Fibroblast of gingiva (primary cell): ENCODE measurements at regions not wholly inside any gene's neighbourhood (a gene's known extent, or its start where the extent isn't known, plus 50 kb on each side); places are given as distances from the start of the nearest gene placed in this dataset.
A peak's percentile ranks its signal among the peaks of the same experiment; 100 is the strongest.
"Not testable (repeated sequence)": the region's sequence is repeated elsewhere in the genome, so short reads cannot be mapped to it uniquely, and the experiment has no call there.

ENCODE experiments used
- DNase-seq: peaks from one replicate; pipeline ENCODE4 v3.0.0-alpha.2; 2011; ENCODE audit warnings: low read depth

- DNase-seq, result peak; percentile 62
Observed at GRCh38 chr20:51958099-51959065, 156.1 kb upstream of the SALL4 start.

- DNase-seq, result peak; percentile 60
Observed at GRCh38 chr20:51955756-51956155, 153.4 kb upstream of the SALL4 start.

GRCh38 chr20:51953731-51954340 is 151.5 kb upstream of the SALL4 start:
- DNase-seq, result no peak

- no peak for DNase-seq
Observed at GRCh38 chr20:51950926-51951325, 148.6 kb upstream of the SALL4 start.

- DNase-seq, result peak; percentile 20
Observed at GRCh38 chr20:51946586-51946985, 144.3 kb upstream of the SALL4 start.

- DNase-seq, result no peak
Observed at GRCh38 chr20:51945881-51946280, 143.6 kb upstream of the SALL4 start.

GRCh38 chr20:51945177-51945576 is 142.9 kb upstream of the SALL4 start:
- DNase-seq, result no peak

GRCh38 chr20:51943761-51944160 is 141.4 kb upstream of the SALL4 start:
- no peak for DNase-seq

GRCh38 chr20:51943326-51943725 is 141.0 kb upstream of the SALL4 start:
- DNase-seq, result not testable (repeated sequence)

- peak; percentile 46 for DNase-seq
Observed at GRCh38 chr20:51941503-51941902, 139.2 kb upstream of the SALL4 start.

GRCh38 chr20:51939259-51939585 is 136.9 kb upstream of the SALL4 start:
- no peak for DNase-seq

- peak; percentile 91 for DNase-seq
Observed at GRCh38 chr20:51938559-51939258, 136.4 kb upstream of the SALL4 start.

GRCh38 chr20:51937779-51938178 is 135.5 kb upstream of the SALL4 start:
- DNase-seq, result no peak

GRCh38 chr20:51936377-51936776 is 134.1 kb upstream of the SALL4 start:
- DNase-seq, result no peak

- DNase-seq, result no peak
Observed at GRCh38 chr20:51935003-51935358, 132.7 kb upstream of the SALL4 start.

GRCh38 chr20:51934301-51935002 is 132.1 kb upstream of the SALL4 start:
- no peak for DNase-seq

GRCh38 chr20:51931371-51931781 is 129.1 kb upstream of the SALL4 start:
- no peak for DNase-seq

GRCh38 chr20:51930775-51931174 is 128.5 kb upstream of the SALL4 start:
- DNase-seq, result peak; percentile 56

- no peak for DNase-seq
Observed at GRCh38 chr20:51928931-51929330, 126.6 kb upstream of the SALL4 start.

- not testable (repeated sequence) for DNase-seq
Observed at GRCh38 chr20:51927970-51928369, 125.6 kb upstream of the SALL4 start.

GRCh38 chr20:51926670-51927305 is 124.5 kb upstream of the SALL4 start:
- DNase-seq, result no peak

- DNase-seq, result no peak
Observed at GRCh38 chr20:51924509-51924908, 122.2 kb upstream of the SALL4 start.
